Peyer's patch (tissue), 4 donors: ENCODE measurements at regions not wholly inside any gene's neighbourhood (a gene's known extent, or its start where the extent isn't known, plus 50 kb on each side); places are given as distances from the start of the nearest gene placed in this dataset.

ENCODE experiments used
- CTCF ChIP-seq, 6 experiments: fragments of 450-650 bp in 4 of 6; fragments of 200-600 bp in 2 of 6; sonication (generic) in 1 of 6; IDR thresholded peaks; one replicate each; pipeline ENCODE4 v1.5.1; 2017 to 2019; ENCODE audit warnings: antibody characterized with exemption in 6 of 6, mild to moderate bottlenecking in 3 of 6, moderate library complexity in 1 of 6
- POLR2A ChIP-seq, 2 donors: fragments of 450-650 bp; IDR thresholded peaks; one replicate each; pipeline ENCODE4 v1.5.1; 2017; ENCODE audit warnings: antibody characterized with exemption in 2 of 2, mild to moderate bottlenecking in 2 of 2, moderate library complexity in 2 of 2

GRCh38 chr12:65715961-65716360 is 108.3 kb upstream of the HMGA2 start:
- no peak for TF ChIP-seq CTCF (IDR thresholded peaks at IDR 0.05)
- TF ChIP-seq POLR2A (IDR thresholded peaks at IDR 0.05): no peak
